GM20431 (cell line): ENCODE measurements at regions not wholly inside any gene's neighbourhood (a gene's known extent, or its start where the extent isn't known, plus 50 kb on each side); places are given as distances from the start of the nearest gene placed in this dataset.

Experiments used
- in situ Hi-C: fragments of 300-500 bp; cut with MseI, MboI; formaldehyde crosslinking; loops from one replicate; pipeline ENCODE4 v1.15.0; 2020; ENCODE audit warnings: low sequenced_read_pairs; ENCODE audit not compliant: unreplicated experiment

DNA sequence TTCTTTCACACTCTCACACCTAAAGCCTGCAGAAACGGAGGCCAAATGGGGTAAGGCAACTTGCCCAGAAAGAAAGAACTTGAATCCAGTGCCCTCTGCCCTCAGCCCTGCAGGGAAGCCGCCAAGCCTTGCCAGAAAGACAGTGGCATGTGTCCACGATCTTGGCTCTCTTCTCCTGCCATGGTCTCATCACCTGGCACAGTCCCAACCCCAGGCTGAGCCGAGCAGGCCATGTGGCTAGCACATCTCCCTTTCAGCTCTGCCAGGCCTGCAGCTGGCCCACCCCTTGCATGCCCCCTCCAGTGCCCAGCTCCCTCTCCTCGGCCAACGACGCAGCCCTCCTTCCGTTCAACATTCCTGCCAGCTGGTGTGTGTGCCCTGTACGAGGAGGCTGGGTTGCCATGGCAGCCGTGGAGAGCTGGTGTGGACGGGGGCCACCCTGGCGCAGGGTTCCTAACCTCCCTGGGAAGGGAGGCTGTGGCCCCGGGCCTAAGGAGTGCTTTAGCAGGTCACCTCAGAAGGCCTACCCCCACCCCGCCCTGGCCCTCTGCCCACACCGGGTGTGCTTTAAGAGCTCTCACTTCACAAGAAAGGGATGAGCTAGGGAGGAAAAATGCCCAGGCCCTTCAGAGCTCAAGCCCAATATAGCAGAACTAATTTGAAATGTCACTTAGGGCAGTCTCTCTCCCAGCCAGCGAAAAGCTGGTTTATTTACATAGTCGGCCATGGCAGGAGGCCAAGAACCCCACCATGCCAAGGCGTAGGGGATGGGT is 73.0 kb upstream of the PJA1 start:
- in situ Hi-C loops = no loop called here

- in situ Hi-C loops = no loop called here
These were observed 72.0 kb upstream of the PJA1 start for GRCh38 chrX:69237236-69237635.

- in situ Hi-C loops = no loop called here
These were observed 71.4 kb upstream of the PJA1 start for GRCh38 chrX:69236641-69237040.

DNA sequence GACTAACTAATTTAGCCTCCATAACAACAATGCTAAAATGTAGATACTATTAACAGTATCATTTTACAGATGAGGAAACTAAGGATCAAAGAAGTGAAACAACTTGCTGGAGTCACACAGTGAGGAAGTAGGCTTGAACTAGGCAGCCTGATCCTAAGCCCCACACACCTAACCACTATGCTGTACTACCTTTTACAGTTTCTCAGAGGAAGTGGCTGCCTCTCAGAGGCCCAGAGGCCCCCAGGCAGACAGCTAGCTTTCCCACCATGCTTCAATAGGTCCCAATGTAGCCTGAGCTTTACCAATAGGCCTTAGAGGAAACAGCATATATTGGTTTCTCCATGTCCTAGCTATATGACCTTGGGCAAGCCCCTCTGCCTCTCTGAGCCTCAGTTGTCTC is 69.4 kb upstream of the PJA1 start:
- in situ Hi-C loops = no loop called here

DNA sequence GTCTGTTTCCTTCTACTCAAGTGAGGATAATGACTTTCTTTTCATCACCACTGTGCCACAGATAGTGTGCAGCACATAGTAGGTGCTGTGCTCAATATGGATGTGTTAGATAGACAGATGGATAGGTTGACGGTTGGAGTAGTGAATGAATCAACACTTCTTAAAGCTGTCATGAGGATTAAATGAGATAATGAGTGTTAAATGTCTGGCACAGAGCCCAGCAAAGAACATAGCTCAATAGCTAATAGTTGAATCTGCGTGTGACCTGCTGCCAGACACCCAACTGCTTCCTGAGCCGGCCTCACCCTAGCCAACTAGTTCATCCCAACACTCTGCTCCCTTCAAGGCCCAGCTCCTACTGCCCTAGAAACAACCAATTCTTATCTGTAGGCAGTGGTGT is 67.7 kb upstream of the PJA1 start:
- in situ Hi-C loops = no loop called here

DNA sequence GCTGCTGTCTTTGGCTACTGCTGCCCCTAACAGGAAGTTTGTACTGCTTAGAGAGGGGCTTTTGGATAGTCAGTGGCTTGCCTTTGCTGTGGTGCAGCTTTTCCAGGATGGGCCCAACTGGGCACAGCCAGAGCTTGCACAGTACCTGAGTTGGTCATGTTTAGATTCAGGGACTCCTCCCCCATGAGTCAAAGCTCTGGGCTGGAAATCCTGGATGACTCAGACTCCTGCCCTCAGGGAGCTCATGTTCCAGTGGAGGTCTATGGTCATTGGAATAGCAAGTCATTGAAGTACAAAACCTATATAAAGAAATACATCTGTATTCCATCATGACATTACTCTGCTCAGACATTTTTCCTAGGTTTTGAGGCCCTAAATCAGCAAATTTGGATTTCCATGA is 66.7 kb upstream of the PJA1 start:
- in situ Hi-C loops = no loop called here

DNA sequence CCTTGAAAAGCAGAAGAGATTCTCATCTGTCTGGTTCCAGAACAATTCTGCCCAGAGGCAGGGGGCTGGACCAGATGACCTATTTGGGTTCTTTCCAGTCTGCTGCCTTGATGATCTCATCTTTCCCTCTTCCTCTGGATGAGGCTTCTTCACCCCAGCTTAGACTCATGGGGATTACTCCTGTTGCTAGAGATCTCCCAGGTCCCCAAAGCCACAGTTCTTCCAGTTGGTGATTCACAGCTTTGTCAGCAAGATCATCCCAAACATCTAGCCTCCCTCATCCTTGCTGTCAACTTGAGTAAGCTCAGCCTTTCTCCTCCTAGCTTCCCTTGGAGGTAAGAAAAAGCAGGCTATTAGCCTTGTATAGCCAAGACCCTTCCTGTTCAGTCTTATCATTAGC is 64.2 kb upstream of the PJA1 start:
- in situ Hi-C loops = no loop called here

- in situ Hi-C loops = no loop called here
These were observed 63.5 kb upstream of the PJA1 start for GRCh38 chrX:69228732-69229131.

GRCh38 chrX:69226459-69227158 is 61.4 kb upstream of the PJA1 start:
- in situ Hi-C loops = no loop called here

DNA sequence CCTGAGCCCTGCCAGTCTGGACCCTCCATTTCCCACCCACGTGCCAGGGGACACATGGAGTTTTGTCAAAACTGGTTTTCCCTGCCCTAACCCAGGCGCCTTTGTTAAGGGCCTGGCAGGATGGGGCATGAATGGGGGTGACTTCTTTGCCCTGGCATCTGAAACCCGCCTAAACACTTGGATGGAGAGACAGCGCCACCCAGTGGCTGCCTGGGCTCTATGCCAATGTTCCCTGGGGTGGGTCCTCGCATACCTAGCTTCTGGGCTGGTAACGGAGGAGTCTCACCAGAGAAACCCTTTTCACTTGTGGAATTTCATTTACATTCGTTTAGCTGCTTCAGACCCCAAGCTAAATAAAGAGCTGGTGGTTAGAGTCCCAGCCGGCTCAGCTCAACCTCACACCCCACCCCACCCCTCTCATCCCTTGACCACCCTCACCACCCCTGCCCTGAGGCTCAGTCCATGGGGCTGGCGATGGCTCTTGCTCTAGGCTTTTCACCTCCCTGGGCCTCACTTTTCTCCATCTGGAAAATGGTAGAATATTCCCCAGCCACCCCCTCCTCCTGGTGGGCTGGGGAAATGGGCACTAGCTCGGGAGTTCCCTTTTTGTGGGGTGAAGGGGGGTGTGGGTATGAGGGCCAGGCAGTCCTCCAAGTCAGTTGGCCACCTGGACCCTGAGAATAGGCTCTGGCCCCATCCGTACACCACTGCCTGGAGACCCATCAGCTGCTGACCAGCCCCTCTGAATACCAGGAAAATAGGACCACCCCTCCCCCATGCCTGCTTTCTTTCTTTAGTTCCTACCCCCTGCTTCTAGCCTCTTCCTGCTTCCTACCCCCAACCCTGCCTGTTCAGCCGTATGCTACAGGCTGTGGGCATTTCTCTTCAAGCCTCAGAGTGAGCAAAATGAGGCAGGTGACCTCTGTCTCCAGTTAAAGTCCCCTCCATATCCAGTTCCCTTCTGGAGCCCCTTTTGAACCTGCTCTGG is 57.1 kb upstream of the PJA1 start:
- in situ Hi-C loops = loop anchor here (25.0 kb wide), 1 partner anchor 385 kb away; the partner anchor contains the start of gene EFNB1

- in situ Hi-C loops = loop anchor here (25.0 kb wide), 1 partner anchor 384 kb away; the partner anchor contains the start of gene EFNB1
These were observed 56.2 kb upstream of the PJA1 start for GRCh38 chrX:69221239-69222102.

DNA sequence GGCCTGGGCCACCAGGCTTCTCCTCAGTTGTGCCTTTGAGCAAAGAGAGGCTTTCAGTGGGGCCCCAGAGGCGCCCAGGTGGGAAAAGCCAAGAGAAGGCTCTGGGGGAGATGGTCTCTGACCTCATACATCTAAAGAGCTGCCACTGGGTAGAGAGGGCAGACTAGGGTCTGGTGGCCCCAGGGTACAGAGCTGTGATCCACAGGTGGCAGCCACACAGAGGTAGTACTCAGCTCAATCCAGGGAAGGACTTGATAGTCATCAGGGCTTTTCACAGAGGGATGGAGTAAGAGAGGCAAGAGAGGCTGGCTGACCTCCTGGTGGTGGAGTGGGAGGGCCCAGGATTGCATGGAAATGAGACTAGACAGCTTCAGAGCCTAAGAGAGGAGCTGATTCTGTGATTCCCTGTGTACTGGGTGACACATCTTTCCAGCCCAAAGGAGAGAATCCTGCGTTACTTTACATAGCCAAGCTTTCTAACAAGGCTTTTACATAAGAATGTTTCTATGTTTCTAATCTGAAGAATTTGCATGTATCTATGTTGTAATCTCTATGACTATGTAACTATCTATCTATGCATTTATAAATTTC is 53.2 kb upstream of the PJA1 start:
- in situ Hi-C loops = loop anchor here (25.0 kb wide), 1 partner anchor 381 kb away; the partner anchor contains the start of gene EFNB1

DNA sequence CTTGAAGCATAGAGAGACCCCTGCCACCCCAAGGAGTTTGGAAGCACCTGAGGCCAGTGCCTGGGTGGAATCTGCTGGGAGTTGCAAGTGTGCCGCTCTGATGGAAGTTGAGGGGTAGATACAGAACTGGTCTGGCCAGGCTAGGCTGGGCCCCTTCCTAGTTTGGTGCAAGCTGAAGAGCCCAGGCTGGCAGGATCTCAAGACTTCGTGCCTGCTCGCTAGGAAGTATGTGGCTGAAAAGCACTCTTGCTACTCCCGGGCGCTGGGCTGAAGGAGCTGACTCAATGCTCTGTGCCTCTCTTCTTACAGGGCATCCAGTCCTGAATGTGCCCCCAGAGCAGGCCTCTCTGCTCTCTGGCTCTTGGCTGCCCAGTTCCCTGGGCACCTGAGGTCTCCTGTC is 51.7 kb upstream of the PJA1 start:
- in situ Hi-C loops = loop anchor here (25.0 kb wide), 1 partner anchor 380 kb away; the partner anchor contains the start of gene EFNB1

- in situ Hi-C loops = loop anchor here (25.0 kb wide), 1 partner anchor 379 kb away; the partner anchor contains the start of gene EFNB1
These were observed 51.2 kb upstream of the PJA1 start for GRCh38 chrX:69216446-69216845.

GRCh38 chrX:69215161-69215875 is 50.1 kb upstream of the PJA1 start:
- in situ Hi-C loops = loop anchor here (25.0 kb wide), 1 partner anchor 378 kb away; the partner anchor contains the start of gene EFNB1
